Ishikawa (cell line): ENCODE measurements at regions not wholly inside any gene's neighbourhood (a gene's known extent, or its start where the extent isn't known, plus 50 kb on each side); places are given as distances from the start of the nearest gene placed in this dataset.

Source experiments
- CREB1 ChIP-seq: IDR thresholded peaks from 2 replicates; pipeline ENCODE4 v1.6.1; 2012; ENCODE audit warnings: low read depth
- EP300 ChIP-seq: IDR thresholded peaks from 2 replicates; pipeline ENCODE4 v1.6.1; 2012; ENCODE audit warnings: borderline replicate concordance
- FOXM1 ChIP-seq: IDR thresholded peaks from 2 replicates; pipeline ENCODE4 v1.6.1; 2012; ENCODE audit warnings: low read depth, borderline replicate concordance
- TAF1 ChIP-seq: IDR thresholded peaks from 2 replicates; pipeline ENCODE4 v1.6.1; 2012; ENCODE audit warnings: low read depth, mild to moderate bottlenecking
- YY1 ChIP-seq: IDR thresholded peaks from 2 replicates; pipeline ENCODE4 v1.6.1; 2012; ENCODE audit warnings: low read depth
- TF ChIP-seq, protein P1 (sequence below): IDR thresholded peaks from 2 replicates; pipeline ENCODE4 v1.6.1; 2012; ENCODE audit warnings: low read depth, mild to moderate bottlenecking
- TF ChIP-seq, protein P2 (sequence below): IDR thresholded peaks from 2 replicates; pipeline ENCODE4 v1.6.1; 2012

DNA sequence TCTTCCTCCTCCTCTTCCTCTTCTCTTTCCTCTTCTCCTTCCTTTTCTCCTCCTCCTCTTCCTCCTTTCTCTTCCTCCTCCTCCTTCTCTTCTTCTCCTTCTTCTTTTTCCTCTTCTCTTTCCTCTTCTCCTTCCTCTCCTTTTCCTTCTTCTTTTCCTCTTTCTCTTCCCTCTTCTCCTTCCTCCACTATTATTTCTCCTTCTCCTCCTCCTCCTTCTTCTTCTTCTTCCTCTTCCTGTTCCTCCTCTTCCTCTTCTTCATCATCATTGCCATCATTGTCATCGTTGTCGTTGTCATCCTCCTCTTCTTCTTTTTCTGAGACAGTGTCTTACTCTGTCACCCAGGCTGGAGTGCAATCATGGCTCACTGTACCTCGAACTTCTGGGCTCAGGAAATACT, 256.3 kb upstream of the SOX4 start:
- TF ChIP-seq FOXM1, result no peak
- TF ChIP-seq, protein P1, sequence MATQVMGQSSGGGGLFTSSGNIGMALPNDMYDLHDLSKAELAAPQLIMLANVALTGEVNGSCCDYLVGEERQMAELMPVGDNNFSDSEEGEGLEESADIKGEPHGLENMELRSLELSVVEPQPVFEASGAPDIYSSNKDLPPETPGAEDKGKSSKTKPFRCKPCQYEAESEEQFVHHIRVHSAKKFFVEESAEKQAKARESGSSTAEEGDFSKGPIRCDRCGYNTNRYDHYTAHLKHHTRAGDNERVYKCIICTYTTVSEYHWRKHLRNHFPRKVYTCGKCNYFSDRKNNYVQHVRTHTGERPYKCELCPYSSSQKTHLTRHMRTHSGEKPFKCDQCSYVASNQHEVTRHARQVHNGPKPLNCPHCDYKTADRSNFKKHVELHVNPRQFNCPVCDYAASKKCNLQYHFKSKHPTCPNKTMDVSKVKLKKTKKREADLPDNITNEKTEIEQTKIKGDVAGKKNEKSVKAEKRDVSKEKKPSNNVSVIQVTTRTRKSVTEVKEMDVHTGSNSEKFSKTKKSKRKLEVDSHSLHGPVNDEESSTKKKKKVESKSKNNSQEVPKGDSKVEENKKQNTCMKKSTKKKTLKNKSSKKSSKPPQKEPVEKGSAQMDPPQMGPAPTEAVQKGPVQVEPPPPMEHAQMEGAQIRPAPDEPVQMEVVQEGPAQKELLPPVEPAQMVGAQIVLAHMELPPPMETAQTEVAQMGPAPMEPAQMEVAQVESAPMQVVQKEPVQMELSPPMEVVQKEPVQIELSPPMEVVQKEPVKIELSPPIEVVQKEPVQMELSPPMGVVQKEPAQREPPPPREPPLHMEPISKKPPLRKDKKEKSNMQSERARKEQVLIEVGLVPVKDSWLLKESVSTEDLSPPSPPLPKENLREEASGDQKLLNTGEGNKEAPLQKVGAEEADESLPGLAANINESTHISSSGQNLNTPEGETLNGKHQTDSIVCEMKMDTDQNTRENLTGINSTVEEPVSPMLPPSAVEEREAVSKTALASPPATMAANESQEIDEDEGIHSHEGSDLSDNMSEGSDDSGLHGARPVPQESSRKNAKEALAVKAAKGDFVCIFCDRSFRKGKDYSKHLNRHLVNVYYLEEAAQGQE, result no peak
- no peak for TF ChIP-seq YY1
- no peak for TF ChIP-seq TAF1
- TF ChIP-seq, protein P2, sequence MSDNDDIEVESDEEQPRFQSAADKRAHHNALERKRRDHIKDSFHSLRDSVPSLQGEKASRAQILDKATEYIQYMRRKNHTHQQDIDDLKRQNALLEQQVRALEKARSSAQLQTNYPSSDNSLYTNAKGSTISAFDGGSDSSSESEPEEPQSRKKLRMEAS, result no peak
- TF ChIP-seq EP300, result no peak
- TF ChIP-seq CREB1, result no peak
